H1 (cell line): ENCODE measurements at regions not wholly inside any gene's neighbourhood (a gene's known extent, or its start where the extent isn't known, plus 50 kb on each side); places are given as distances from the start of the nearest gene placed in this dataset.

ENCODE experiments used
- CBX8 ChIP-seq: fragments of 300-800, 300-1000 bp; sonication (generic); IDR thresholded peaks from 2 replicates; pipeline ENCODE4 v1.7.1; 2016; ENCODE audit warnings: low read depth, low read length, borderline replicate concordance
- CREB1 ChIP-seq: IDR thresholded peaks from 2 replicates; pipeline ENCODE4 v1.6.1; 2012; ENCODE audit warnings: inconsistent platforms
- CTCF ChIP-seq, 3 experiments: IDR thresholded peaks; 1 replicate in 2 of 3; 2 replicates in 1 of 3; pipeline versions ENCODE4 v1.5.1 to v1.6.1; 2011; ENCODE audit warnings: low read length in 3 of 3, mild to moderate bottlenecking in 3 of 3, inconsistent platforms in 2 of 3, low read depth in 1 of 3, moderate library complexity in 1 of 3; ENCODE audit not compliant: insufficient read depth in 1 of 3; ENCODE audit errors: control extremely low read depth in 1 of 3
- GABPA ChIP-seq: IDR thresholded peaks from 2 replicates; pipeline ENCODE4 v1.6.1; 2011; ENCODE audit warnings: mild to moderate bottlenecking, low read length, moderate library complexity, borderline replicate concordance; ENCODE audit not compliant: insufficient read depth
- POLR2AphosphoS5 ChIP-seq: IDR thresholded peaks from 2 replicates; pipeline ENCODE4 v1.6.1; 2011; ENCODE audit warnings: low read depth, low read length

DNA sequence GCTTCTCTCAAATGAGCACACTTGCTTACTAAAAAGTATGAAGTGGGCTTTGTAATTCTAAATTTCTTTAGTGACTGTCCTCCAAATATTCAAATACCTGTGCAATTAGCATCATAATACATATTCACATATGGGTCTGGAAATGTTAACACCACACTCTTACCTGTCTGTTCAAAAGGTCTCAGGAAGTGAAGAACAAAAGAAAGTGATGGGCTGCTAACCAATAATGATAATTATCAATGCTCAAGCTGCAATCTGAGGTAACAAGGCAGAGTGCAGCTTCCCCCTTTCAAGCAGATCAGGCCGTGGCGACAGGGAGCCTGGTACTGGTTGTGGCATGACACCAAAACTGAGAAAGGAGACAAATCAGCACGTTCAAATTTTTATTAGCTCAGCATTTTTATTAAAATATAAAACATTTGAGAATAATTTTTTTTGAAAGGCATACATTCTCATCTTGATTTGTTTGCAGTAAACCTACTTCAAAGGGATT lies 1044.7 kb upstream of the EPHA7 start:
- no peak for TF ChIP-seq CTCF (IDR thresholded peaks at IDR 0.05; ENCODE audit: control extremely low read depth in 1 of 3, insufficient read depth in 1 of 3, low read depth in 1 of 3, low read length in 3 of 3)
- TF ChIP-seq CREB1 = no peak
- no peak for TF ChIP-seq GABPA
- no peak for TF ChIP-seq POLR2AphosphoS5
- no peak for TF ChIP-seq CBX8
